ENCODE measurements at regions not wholly inside any gene's neighbourhood (a gene's known extent, or its start where the extent isn't known, plus 50 kb on each side); places are given as distances from the start of the nearest gene placed in this dataset.

GRCh38 chr10:29962166-29962850, 97.1 kb downstream of the JCAD start:
- no peak for DNase-seq (ENCODE audit: low spot score)

GRCh38 chr10:29961351-29961750, 98.0 kb downstream of the JCAD start:
- no peak for DNase-seq (ENCODE audit: low spot score)

- DNase-seq (ENCODE audit: low spot score) = no peak
Observed at GRCh38 chr10:29960261-29960660, 99.1 kb downstream of the JCAD start.

DNA sequence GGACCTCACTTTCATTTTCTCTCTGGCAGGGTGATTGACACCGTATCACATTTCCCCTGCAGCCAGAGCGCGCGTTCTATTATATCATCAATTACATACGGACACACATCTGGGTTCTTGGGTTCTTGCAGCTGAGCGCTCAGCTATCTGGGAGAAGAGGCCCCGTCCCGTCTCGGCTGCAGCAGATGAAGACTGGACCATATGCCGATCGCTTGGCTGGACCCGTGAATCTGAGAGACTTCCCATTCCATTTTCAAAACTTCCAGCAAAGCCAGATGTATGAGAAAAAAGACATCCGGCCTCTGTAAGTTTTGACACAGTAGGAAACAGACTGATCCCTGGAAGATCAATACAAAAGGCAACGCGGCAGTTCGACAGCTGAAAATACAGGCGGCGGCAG, 99.8 kb downstream of the JCAD start:
- DNase-seq (ENCODE audit: low spot score) = no peak

DNA sequence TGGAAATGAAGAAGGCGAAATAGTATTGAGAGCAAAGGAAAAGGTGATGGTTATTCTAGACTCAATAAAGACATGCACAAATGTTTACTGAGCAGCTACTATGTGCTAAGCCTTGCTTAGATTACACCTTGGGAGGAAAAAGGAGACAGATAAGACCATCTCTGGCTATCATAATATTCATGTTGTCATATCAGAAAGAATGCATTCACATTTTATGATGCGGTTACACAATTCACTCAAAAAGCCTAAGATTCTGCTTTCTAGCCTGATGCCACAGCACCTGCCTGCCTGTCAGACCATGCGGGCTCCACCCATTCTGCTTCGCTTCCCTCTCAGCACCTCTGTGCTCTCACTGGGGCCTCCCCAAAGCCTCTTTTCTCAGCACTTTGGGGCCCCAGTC, 100.9 kb downstream of the JCAD start:
- no peak for DNase-seq (ENCODE audit: low spot score)

DNA sequence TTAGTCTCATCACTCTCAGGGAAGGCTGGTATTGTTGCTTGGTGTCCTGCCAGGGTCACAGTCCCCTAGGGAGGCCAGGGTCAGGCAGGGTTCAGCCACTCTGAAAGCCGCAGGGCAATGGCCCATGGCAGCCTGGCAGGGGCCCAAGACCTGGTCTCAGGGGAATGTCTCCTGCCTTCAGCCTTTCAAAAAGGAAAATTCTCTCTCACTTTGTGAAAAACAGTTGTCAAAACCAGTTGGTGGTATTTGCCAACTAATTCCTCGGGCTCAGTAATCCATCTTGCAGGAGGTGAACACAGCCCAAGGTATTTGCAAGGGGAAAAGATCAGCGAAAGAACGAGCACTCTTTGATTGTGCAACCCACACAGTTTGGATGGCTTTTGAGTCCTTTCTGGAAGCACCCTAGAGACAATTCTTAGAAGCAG, 101.5 kb downstream of the JCAD start:
- DNase-seq (ENCODE audit: low spot score) = no peak

DNA sequence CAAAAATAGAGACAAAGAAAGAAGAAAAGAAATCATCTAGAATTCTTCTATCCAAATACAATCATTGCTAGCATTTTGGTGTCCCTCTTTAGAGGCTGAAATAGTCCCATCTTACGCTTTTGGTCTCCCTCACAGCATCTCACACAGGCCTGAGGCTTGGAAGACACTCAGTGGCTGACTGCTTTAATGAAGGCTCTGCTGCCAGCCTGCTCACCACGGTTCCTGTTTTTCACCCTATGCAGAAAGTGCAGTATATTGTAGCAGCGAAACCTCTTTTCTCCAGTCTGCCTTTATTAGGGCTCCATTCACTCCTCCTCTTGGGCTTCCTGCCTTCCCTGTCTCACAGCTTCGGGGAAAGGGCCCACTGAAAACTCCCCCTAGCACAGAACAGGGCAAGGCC, 102.2 kb downstream of the JCAD start:
- no peak for DNase-seq (ENCODE audit: low spot score)

- no peak for DNase-seq (ENCODE audit: low spot score)
Observed at GRCh38 chr10:29956335-29956924, 103.0 kb downstream of the JCAD start.

DNA sequence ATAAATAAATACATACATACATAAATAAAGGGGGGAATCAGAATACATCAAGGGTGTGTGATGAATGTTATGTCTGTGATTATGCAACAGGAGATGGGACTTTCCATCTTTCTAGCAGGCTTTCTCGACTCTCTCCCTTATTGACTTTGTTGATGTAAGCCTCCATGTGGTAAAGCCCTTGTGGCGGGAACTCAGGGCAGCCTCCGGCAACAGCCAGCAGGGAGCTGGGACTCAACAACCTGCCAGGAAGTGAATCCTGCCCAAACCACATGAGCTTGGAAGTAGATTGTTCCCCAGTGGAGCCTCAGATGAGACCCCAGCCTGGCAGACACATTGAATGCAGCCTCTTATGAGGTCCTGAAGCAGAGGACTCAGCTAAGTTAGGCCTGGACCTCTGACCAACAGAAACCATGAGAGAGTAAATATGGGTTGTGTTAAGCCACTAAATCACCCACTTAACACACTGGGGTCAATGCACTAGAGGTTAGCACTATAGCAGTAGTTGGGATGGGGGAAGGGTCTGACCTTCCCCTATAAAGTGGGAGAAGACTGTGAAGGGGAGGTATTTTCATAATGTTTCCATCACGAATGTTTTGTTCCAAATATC, 104.0 kb downstream of the JCAD start:
- no peak for DNase-seq (ENCODE audit: low spot score)

DNA sequence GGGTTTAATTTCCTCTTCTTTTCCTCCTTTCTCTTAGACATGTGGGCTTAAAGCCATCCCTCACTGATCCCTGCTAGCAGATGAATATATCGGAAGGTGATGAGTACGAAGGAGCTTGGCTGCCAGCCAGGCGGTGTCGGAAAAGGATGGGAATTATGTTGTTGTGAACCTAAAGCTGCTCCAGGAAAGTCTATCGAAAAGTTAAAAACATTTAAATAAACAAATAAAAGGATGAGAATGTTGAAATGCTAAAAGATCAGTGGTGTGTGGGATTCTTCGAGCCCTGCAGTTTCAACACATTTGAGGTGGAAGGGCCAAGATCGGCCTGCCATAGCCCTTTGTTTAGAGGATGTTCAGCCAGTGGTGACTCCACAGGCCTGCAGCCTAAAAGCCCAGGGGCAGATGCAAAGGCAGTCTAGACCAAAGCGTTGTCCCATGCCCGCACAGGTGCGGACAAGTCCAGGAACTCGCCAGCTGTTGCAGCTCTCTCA, 107.9 kb downstream of the JCAD start:
- no peak for DNase-seq (ENCODE audit: low spot score)

DNA sequence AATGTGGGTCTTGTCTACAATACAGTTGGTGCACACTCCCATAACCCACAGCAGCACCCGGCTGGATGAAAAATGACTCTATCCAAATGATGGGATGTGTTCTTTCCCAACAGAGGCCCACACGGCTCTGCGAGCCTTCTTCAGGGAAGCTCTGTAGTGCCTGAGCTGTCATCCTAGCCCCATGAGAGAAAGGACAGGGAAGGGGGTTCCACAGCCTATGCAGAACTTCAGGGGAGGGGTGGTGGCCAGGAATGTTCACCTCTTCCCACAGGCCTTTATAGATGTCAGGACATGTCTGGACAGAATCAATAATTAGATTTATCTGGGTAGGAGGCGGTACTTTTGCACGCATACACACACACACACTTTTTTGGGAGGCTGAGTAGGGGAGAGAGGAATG, 109.0 kb downstream of the JCAD start:
- no peak for DNase-seq (ENCODE audit: low spot score)

DNA sequence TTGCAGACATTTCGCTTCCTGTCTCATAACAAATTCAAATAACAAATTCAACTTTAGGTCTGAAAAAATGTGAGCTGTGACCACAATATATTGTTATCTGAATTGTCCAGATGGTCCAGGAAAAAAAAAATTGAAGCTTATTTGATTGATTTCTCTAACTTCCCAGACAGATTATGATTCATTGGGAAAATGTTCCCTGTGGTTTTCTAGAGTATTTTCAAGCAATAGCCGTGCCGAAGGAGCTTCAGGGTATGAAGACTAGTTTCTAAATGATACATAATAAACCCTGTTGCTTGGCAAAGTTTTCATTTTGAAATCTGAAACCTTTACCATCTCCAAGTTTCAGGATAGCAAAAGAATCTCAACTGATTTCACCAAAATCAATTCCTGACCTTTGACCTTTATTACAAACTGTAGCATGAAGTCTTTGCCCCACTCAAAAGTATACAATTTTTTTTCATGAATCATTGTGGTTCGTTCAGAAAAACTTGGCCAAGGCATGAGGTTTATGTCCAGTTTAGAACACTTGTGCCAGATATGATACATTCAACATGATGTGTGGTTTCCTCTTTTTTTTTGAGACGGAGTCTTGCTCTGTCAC, 109.9 kb downstream of the JCAD start:
- DNase-seq (ENCODE audit: low spot score) = no peak

DNA sequence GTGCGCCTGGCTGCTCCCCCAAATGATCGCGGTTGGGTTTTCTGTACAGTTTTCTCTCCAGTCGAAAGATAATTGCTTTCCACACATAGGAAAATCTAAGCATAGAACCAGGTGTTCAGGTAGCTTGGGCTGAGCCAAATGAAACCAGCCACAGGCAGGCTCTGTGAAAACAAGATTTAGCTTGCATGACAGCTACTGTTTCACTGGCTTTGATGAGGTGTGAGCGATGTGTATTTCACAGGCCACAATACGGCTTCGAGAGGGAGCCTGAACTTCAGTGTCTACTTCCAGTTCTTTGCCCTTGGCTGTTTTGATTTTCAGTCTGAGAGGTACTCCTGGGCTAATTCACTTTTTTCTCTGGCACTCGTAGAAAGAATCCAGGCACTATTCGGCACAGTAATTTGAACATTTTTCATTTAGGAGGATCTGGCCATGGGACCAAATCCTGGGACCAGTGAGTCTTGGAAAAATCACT, 110.5 kb downstream of the JCAD start:
- DNase-seq (ENCODE audit: low spot score) = no peak

DNA sequence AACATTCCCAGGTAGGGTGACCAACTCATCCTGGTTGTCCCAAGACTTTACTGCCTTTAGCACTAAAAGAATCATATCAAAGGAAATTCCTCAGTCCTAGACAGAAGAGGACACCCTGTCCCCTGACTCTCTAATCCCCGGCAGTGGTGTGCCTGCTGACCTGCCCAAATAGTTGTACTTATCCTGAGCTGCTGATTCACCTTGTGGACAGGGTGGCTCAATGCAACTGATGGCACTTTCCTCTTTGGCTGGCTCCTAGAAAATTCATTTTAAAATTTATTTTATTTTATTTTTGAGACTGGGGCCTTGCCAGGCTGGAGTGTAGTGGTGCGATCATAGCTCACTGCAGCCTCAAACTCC, 111.7 kb downstream of the JCAD start:
- no peak for DNase-seq (ENCODE audit: low spot score)

GRCh38 chr10:29946953-29947700, 112.3 kb downstream of the JCAD start:
- no peak for DNase-seq (ENCODE audit: low spot score)

DNA sequence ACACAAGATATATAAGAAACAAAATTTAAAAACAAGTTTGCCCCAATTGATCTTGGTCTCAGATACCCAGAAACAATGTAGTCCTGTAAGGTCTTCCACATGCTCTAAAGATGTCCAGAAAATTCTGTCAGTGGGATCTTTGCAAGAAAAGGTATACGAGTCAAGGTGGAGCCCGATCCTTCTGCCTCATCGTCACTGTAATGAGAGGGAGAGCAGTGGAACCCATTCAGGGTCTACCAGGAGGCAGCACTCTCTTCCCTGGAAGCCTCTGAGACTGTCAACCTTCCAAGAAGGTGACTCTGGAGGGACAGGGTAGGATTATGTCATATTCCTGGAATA, 112.8 kb downstream of the JCAD start:
- DNase-seq (ENCODE audit: low spot score) = no peak

DNA sequence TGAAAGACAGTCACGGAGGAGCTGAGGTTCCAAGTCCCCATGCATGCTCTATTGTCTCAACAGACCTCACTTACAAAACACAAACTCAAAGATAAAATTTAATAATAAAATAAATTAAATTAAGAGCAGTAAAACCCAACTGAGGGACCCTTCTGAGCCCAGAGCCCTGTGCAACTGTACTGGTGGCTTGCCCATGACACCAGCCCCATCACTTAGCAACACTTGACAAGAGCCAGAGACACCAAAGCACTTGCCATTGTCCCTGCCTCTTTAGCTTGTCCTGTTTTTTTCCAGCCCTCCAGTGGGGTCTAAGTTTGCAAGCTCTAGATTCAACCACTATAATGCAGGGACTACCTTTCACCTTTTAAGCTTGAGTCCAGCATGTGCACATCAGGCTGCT, 117.9 kb downstream of the JCAD start:
- DNase-seq (ENCODE audit: low spot score) = no peak

DNA sequence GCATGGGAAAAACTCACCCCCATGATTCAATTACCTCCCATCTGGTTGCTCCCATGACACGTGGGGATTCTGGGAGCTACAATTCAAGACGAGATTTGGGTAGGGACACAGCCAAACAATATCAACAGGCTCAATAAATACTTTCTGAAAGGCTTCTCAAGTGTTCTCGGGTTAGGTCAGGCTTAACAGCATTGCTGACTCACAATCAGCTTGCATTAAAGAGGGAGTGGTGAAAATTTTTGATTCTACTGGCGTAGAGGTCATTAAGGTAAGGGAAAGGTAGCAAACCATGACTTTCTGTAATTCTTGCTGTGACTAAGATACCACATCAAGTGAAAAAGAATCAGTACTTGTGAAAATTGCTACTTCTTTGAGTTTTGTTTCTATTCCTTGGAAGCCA, 126.4 kb downstream of the JCAD start:
- no peak for DNase-seq (ENCODE audit: low spot score)

- no peak for DNase-seq (ENCODE audit: low spot score)
Observed at GRCh38 chr10:29931833-29932232, 127.6 kb downstream of the JCAD start.

GRCh38 chr10:29929006-29929405, 130.4 kb downstream of the JCAD start:
- DNase-seq (ENCODE audit: low spot score) = no peak

GRCh38 chr10:29926693-29927048, 132.7 kb downstream of the JCAD start:
- DNase-seq (ENCODE audit: low spot score) = no peak
